Lung (tissue), 11 donors: ENCODE measurements at regions not wholly inside any gene's neighbourhood (a gene's known extent, or its start where the extent isn't known, plus 50 kb on each side); places are given as distances from the start of the nearest gene placed in this dataset.
"Not testable (repeated sequence)": the region's sequence is repeated elsewhere in the genome, so short reads cannot be mapped to it uniquely, and the experiment has no call there.

Experiments used
- ATAC-seq: fragments of 200-7000 bp; cut with Tn5 transposase; one replicate; pipeline ENCODE4 v1.9.1; 2020; ENCODE audit warnings: moderate number of reproducible peaks; ENCODE audit not compliant: insufficient read depth, low FRiP score
- DNase-seq, 3 donors: peaks; one replicate each; pipeline ENCODE4 v3.0.0-alpha.2; 2013 to 2017
- H3K27ac ChIP-seq, 2 donors: one replicate each; pipeline ENCODE4 v1.5.1; 2013; ENCODE audit warnings: mild to moderate bottlenecking in 2 of 2, moderate library complexity in 2 of 2, control low read depth in 1 of 2, inconsistent platforms in 1 of 2, low read depth in 1 of 2, low read length in 1 of 2
- H3K27me3 ChIP-seq, 3 donors: one replicate each; pipeline ENCODE4 v1.5.1; 2013; ENCODE audit warnings: low read length in 2 of 3; ENCODE audit not compliant: control insufficient read depth in 3 of 3, insufficient read depth in 3 of 3
- H3K36me3 ChIP-seq, 4 donors: one replicate each; pipeline ENCODE4 v1.5.1; 2013; ENCODE audit warnings: low read length in 4 of 4, mild to moderate bottlenecking in 1 of 4, moderate library complexity in 1 of 4; ENCODE audit not compliant: control insufficient read depth in 4 of 4, insufficient read depth in 4 of 4
- H3K4me1 ChIP-seq, 5 donors: one replicate each; pipeline ENCODE4 v1.5.1; 2013; ENCODE audit warnings: low read length in 5 of 5, mild to moderate bottlenecking in 2 of 5, moderate library complexity in 1 of 5; ENCODE audit not compliant: control insufficient read depth in 5 of 5, insufficient read depth in 5 of 5
- H3K4me3 ChIP-seq: one replicate; pipeline ENCODE4 v1.5.1; 2013; ENCODE audit warnings: mild to moderate bottlenecking, control low read depth, moderate library complexity
- H3K9ac ChIP-seq, 2 donors: one replicate each; pipeline ENCODE4 v1.5.1; 2013; ENCODE audit warnings: low read length in 2 of 2, control low read depth in 1 of 2; ENCODE audit not compliant: insufficient read depth in 1 of 2
- H3K9me3 ChIP-seq, 4 donors: one replicate each; pipeline ENCODE4 v1.5.1; 2013; ENCODE audit warnings: low read length in 3 of 4, mild to moderate bottlenecking in 1 of 4, moderate library complexity in 1 of 4; ENCODE audit not compliant: control insufficient read depth in 4 of 4, insufficient read depth in 3 of 4
- WGBS, 2 donors: extraction: QIAGEN DNeasy Blood & Tissue Kit; methylation state at CpG; one replicate each; pipeline ENCODE4 v1.1.7; 2013; 5-methylcytosine and 5-hydroxymethylcytosine counted together
- TF ChIP-seq, protein P1 (sequence below): IDR thresholded peaks from 2 replicates; pipeline ENCODE4 v1.5.1; 2012; ENCODE audit warnings: mild to moderate bottlenecking; ENCODE audit errors: control extremely low read depth, extremely low read depth
- donor health status: control.
- donor health status: control.
- donor health status: Bipolar disorder and iron deficiency.
- donor health status: healthy.
- donor health status: DM: yes; HTN: yes; CAD: no.

GRCh38 chr13:103469771-103470170 is 403.6 kb upstream of the SLC10A2 start:
- Histone ChIP-seq H3K27me3 (no peaks in the 10 kb centered on the region), H3K4me1 (no peaks in the 10 kb centered on the region), H3K36me3 (no peaks in the 10 kb centered on the region), H3K4me3 (no peak overlapping the region), H3K9me3 (peaks cover 0 to 3% (median 0%) of the 10 kb centered on the region in 4 donors), H3K27ac (no peak overlapping the region), H3K9ac (no peak overlapping the region)
- WGBS, 2 donors, result 90 to 96% methylated on average over 1 of the region's 1 CpG
- no peak for ATAC-seq
- no peak for DNase-seq
- TF ChIP-seq, protein P1, sequence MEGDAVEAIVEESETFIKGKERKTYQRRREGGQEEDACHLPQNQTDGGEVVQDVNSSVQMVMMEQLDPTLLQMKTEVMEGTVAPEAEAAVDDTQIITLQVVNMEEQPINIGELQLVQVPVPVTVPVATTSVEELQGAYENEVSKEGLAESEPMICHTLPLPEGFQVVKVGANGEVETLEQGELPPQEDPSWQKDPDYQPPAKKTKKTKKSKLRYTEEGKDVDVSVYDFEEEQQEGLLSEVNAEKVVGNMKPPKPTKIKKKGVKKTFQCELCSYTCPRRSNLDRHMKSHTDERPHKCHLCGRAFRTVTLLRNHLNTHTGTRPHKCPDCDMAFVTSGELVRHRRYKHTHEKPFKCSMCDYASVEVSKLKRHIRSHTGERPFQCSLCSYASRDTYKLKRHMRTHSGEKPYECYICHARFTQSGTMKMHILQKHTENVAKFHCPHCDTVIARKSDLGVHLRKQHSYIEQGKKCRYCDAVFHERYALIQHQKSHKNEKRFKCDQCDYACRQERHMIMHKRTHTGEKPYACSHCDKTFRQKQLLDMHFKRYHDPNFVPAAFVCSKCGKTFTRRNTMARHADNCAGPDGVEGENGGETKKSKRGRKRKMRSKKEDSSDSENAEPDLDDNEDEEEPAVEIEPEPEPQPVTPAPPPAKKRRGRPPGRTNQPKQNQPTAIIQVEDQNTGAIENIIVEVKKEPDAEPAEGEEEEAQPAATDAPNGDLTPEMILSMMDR, result no peak

GRCh38 chr13:103466761-103467160 is 400.5 kb upstream of the SLC10A2 start:
- Histone ChIP-seq H3K9me3 (peaks cover 0 to 3% (median 0%) of the 10 kb centered on the region in 4 donors), H3K9ac (no peak overlapping the region), H3K36me3 (no peaks in the 10 kb centered on the region), H3K4me3 (no peak overlapping the region), H3K27ac (no peak overlapping the region), H3K27me3 (no peaks in the 10 kb centered on the region), H3K4me1 (no peaks in the 10 kb centered on the region)
- DNase-seq, result no peak
- TF ChIP-seq, protein P1, result no peak
- WGBS, 2 donors, result 84 to 88% methylated on average over 5 of the region's 5 CpGs
- ATAC-seq, result no peak

DNA sequence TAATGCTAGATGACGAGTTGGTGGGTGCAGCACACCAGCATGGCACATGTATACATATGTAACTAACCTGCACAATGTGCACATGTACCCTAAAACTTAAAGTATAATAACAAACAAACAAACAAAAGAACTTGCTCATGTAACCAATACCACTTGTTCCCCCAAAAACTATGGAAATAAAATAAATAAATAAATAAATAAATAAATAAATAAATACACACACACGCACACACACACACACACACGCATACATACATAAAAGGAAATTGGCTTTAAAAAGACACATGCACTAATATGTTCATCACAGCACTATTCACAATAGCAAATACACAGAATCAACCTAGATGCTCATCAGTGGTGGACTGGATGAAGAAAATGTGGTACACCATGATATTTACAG is 394.0 kb upstream of the SLC10A2 start:
- H3K27ac ChIP-seq, H3K9me3 ChIP-seq, H3K4me1 ChIP-seq, H3K36me3 ChIP-seq, H3K4me3 ChIP-seq, H3K9ac ChIP-seq, H3K27me3 ChIP-seq, DNase-seq, ATAC-seq: not testable (repeated sequence)
- WGBS, 2 donors, result 66 to 72% methylated on average over 2 to 3 of the region's 3 CpGs

GRCh38 chr13:103457050-103457449 is 390.8 kb upstream of the SLC10A2 start:
- not testable (repeated sequence) for DNase-seq, H3K9ac ChIP-seq, H3K9me3 ChIP-seq, H3K4me1 ChIP-seq, H3K27ac ChIP-seq, H3K4me3 ChIP-seq, H3K27me3 ChIP-seq, H3K36me3 ChIP-seq, ATAC-seq
- WGBS, 2 donors, result 95 to 96% methylated on average over 14 of the region's 14 CpGs

DNA sequence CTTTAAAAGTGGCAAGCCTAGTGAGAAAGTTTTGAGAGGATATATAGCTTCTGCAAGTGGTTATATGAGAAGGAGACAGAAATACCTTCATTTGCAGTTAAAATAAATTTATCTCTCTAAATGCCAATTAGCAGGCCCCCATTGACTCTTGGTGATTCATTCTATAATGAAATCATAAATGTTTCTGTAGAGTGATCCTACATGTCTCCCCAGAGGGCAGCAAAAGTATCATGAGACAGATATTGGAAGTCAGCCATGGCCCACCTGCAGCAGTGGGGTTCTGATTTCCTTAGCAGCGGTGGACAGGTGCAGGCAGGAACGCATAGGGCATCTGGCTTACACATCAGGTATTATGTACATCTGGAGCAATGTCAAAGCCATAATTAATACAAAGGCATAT is 385.4 kb upstream of the SLC10A2 start:
- Histone ChIP-seq H3K4me1 (no peaks in the 10 kb centered on the region), H3K4me3 (no peak overlapping the region), H3K9me3 (no peaks in the 10 kb centered on the region), H3K27me3 (no peaks in the 10 kb centered on the region), H3K36me3 (no peaks in the 10 kb centered on the region), H3K27ac (no peak overlapping the region), H3K9ac (no peak overlapping the region)
- no peak for DNase-seq
- 84 to 94% methylated on average over 2 of the region's 2 CpGs for WGBS, 2 donors
- no peak for ATAC-seq
- TF ChIP-seq, protein P1, result no peak
